OCI-LY1 (cell line): ENCODE measurements at regions not wholly inside any gene's neighbourhood (a gene's known extent, or its start where the extent isn't known, plus 50 kb on each side); places are given as distances from the start of the nearest gene placed in this dataset.

Experiments
- EZH2 ChIP-seq: fragments of 200-600 bp; sonication (generic), shearing (Covaris generic); IDR thresholded peaks from 2 replicates; pipeline ENCODE4 v1.8.0; 2017; ENCODE audit warnings: borderline replicate concordance, mixed run types, mild to moderate bottlenecking, antibody characterized with exemption, low read length, moderate library complexity, mixed read lengths
- TF ChIP-seq, protein P1 (sequence below): fragments of 200-600 bp; sonication (generic), shearing (Covaris generic); IDR thresholded peaks from 2 replicates; pipeline ENCODE4 v1.5.1; 2017; ENCODE audit warnings: mild to moderate bottlenecking, antibody characterized with exemption, low read length, moderate library complexity, mixed read lengths

DNA sequence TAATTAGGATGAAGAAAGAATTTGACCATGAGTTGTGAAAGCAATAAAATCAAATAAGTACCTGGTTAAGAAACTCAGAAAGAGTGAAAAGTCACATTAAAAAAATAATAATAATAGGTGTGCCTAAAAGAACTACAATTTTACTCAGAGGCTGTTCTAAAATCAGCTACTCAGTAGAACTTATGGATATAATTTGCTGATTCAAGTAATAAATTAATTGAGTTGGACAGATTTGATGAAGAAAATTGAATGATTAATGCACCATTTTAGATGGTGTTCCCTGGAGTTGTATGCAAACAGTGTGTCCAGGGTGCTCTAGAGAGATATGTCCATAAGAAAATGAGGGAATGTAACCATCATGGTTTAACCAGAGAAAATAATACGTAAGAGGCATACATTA, 2852.5 kb downstream of the PCDH9 start:
- TF ChIP-seq, protein P1, sequence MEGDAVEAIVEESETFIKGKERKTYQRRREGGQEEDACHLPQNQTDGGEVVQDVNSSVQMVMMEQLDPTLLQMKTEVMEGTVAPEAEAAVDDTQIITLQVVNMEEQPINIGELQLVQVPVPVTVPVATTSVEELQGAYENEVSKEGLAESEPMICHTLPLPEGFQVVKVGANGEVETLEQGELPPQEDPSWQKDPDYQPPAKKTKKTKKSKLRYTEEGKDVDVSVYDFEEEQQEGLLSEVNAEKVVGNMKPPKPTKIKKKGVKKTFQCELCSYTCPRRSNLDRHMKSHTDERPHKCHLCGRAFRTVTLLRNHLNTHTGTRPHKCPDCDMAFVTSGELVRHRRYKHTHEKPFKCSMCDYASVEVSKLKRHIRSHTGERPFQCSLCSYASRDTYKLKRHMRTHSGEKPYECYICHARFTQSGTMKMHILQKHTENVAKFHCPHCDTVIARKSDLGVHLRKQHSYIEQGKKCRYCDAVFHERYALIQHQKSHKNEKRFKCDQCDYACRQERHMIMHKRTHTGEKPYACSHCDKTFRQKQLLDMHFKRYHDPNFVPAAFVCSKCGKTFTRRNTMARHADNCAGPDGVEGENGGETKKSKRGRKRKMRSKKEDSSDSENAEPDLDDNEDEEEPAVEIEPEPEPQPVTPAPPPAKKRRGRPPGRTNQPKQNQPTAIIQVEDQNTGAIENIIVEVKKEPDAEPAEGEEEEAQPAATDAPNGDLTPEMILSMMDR: no peak
- no peak for TF ChIP-seq EZH2
